ENCODE measurements at regions not wholly inside any gene's neighbourhood (a gene's known extent, or its start where the extent isn't known, plus 50 kb on each side); places are given as distances from the start of the nearest gene placed in this dataset.

DNA sequence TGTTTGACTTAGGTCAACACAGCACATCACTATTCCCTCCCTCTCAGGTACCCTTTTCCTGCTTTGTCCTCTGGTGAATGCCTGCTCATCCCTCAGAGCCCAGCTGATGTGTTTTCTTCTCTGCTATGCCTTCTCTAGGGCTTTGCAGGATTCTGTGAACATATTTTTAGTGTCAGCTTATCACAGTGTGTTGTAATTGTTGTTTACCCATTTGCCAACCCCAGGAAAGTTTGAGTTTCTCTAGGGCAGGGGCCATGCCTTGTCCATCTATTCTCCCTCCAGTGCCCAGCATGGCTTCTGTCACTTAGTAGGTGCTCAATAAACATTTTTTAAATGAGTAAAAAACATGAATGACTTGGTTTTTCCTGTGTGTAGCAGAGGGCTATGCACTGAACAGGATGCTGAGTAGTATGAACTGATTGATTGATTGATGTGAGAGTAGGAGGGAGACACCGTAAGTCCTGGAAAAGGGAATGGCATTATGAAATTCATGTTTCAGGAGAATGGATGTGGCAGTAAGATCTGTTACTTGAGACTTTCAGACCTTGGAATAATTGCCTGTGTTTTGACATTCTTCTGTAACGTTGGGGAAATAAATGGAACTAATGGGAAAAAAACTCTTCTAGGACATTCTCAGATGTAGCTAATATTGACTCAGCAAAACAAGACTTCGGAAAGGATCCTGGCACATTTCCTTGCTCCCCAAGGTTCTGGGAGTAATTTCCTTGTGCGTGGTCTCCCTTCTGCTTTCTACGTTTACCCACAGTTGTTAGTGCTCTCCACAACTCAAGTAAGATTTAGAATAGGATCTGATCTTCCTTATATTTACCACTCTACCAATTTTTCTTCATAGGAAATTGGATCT is 267.3 kb upstream of the TBL1XR1 start:
- TF ChIP-seq, protein P1, sequence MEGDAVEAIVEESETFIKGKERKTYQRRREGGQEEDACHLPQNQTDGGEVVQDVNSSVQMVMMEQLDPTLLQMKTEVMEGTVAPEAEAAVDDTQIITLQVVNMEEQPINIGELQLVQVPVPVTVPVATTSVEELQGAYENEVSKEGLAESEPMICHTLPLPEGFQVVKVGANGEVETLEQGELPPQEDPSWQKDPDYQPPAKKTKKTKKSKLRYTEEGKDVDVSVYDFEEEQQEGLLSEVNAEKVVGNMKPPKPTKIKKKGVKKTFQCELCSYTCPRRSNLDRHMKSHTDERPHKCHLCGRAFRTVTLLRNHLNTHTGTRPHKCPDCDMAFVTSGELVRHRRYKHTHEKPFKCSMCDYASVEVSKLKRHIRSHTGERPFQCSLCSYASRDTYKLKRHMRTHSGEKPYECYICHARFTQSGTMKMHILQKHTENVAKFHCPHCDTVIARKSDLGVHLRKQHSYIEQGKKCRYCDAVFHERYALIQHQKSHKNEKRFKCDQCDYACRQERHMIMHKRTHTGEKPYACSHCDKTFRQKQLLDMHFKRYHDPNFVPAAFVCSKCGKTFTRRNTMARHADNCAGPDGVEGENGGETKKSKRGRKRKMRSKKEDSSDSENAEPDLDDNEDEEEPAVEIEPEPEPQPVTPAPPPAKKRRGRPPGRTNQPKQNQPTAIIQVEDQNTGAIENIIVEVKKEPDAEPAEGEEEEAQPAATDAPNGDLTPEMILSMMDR (IDR thresholded peaks at IDR 0.05) = no peak
- TF ChIP-seq POLR2A (IDR thresholded peaks at IDR 0.05) = no peak
- no peak for TF ChIP-seq EP300 (IDR thresholded peaks at IDR 0.05)

All from ovary (tissue), 3 donors.